Retinal pigment epithelial cell (primary cell): ENCODE measurements at regions not wholly inside any gene's neighbourhood (a gene's known extent, or its start where the extent isn't known, plus 50 kb on each side); places are given as distances from the start of the nearest gene placed in this dataset.

ENCODE experiments used
- DNase-seq: peaks from one replicate; pipeline ENCODE4 v3.0.0-alpha.2; 2010; ENCODE audit warnings: low read depth
- H3K4me3 ChIP-seq: 2 replicates; pipeline ENCODE4 v1.5.1; 2011; ENCODE audit warnings: mild to moderate bottlenecking, low read length, control low read depth, moderate library complexity
- TF ChIP-seq, protein P1 (sequence below): conservative IDR thresholded peaks from 2 replicates; pipeline ENCODE4 v1.5.1; 2011; ENCODE audit warnings: low read depth, low read length, control low read depth, inconsistent platforms

DNA sequence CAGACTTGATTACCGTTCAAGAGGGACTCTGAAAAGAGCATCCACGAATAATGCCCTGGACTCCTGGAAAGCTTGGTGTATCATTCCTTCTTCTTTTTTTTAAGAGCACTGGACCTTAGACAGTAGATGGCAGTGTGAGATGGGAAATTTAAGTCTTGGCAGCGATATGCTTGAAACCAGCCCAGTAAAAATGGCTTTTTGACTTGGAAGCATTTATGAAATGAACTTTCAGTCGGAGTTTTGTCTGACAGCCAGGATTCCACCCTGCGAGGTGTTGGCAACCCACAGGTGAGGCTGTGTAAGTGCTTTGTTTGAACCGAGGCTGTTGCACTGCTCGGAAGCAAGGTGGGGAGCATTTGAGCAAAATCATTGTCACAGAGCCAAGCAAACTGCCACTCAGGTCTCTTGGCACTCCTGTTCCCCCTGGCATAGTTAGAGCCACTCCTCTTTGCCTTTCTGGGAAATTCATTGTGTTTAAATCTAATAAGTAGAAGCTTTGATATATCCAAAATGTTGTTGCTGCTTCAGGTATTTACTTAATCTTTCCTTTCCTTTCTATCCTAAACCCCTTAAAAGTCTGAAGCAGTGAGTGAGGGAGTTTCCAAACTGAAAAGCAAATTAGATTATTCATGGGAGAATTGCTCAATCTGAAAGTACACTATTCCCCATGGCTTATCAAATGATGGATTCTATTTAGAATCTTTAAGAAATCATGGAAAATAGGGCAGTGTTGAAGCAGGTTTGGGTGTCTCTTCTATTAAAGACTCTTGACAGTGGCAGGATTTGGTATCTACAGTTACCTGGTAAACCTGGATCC lies 272.8 kb upstream of the SLC35B3 start:
- peak; percentile 37 for DNase-seq
- peak overlapping the region; percentile 31 for H3K4me3 ChIP-seq
- TF ChIP-seq, protein P1, sequence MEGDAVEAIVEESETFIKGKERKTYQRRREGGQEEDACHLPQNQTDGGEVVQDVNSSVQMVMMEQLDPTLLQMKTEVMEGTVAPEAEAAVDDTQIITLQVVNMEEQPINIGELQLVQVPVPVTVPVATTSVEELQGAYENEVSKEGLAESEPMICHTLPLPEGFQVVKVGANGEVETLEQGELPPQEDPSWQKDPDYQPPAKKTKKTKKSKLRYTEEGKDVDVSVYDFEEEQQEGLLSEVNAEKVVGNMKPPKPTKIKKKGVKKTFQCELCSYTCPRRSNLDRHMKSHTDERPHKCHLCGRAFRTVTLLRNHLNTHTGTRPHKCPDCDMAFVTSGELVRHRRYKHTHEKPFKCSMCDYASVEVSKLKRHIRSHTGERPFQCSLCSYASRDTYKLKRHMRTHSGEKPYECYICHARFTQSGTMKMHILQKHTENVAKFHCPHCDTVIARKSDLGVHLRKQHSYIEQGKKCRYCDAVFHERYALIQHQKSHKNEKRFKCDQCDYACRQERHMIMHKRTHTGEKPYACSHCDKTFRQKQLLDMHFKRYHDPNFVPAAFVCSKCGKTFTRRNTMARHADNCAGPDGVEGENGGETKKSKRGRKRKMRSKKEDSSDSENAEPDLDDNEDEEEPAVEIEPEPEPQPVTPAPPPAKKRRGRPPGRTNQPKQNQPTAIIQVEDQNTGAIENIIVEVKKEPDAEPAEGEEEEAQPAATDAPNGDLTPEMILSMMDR: peak; percentile 54

DNA sequence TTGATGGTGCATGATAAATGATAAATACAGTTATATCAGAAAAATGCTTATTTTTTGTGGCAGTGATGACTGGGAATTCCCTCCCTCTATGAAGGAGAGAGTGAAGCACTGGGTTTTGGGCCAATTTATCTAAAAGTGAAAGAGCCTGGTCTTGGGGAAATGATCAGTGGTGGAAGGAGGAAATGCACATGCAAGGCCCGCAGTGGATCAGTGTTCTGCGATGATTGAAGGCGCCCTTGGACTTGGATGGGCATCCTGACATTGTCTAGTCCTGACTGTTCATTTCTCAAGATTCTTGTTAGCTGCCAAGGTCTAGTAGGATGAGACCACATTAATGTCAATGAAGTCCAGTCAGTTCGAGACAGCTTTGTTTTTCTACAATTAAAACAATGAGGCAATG lies 272.0 kb upstream of the SLC35B3 start:
- TF ChIP-seq, protein P1: no peak
- no peak for DNase-seq
- H3K4me3 ChIP-seq: no peak overlapping the region

DNA sequence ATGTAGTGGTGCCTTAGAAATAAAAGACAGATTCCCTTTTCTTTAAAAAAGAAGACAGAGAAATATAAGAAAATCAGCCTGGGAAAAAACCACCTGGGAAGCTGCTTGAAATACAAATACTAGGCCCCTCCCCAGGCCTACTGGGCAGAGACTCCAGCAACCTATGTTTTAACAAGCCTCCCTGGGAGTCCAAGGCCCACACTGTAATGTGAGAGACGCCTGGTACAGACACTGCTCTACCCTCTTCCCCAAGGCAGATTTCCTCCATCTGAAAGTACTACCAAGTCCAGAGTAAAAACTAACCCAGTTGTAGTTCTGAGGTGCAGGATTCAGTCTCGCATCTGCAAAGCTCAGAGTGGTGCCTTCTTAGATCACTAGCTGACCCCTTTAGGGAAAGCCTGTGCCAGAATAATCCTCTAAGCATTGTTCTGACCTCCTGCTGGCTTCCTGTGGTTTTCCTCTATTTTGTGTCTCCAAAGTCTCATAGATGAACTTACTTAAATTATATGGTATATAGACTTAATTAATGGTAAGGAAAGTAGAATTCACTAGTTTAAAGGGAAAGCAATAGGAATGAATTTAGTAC lies 270.2 kb upstream of the SLC35B3 start:
- H3K4me3 ChIP-seq: no peak overlapping the region
- TF ChIP-seq, protein P1: no peak
- DNase-seq: no peak

DNA sequence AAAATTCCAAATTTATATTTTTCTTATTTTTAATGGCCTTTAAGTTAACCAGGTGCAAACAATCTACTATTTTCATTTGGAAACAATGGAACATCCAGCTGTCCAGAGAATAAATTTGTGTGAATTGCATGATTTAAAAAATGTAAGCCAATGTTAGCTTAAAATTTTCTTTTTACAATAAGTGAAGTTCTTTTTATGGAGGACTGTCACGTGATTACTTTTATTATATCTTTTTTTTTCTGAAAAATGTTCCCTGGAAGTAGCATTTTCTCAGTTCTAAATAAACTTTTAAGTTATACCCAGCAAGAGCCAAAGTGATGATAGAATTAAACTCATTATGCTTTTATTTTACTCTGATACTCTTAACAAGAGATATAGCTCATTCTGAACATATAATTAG lies 267.7 kb upstream of the SLC35B3 start:
- no peak for DNase-seq
- no peak overlapping the region for H3K4me3 ChIP-seq
- TF ChIP-seq, protein P1: no peak

DNA sequence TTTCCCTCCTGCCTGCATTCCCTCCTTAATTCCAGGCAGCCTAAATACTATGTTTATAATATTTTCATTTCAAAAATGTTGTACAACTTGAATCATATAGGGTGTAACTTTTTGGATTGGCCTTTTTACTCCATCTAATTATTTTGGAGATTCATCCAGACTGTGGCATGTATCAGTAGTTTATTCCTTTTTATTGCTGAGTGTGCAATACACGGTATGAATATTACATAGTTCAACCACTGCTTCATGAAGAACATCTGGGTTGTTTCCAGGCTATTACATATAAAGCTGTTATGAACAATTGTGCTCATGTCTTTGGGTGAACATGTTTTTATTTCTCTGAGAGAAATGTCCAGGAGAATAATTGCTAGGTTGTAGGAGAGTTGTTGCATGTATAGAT lies 253.5 kb upstream of the SLC35B3 start:
- no peak for DNase-seq
- TF ChIP-seq, protein P1: no peak
- no peak overlapping the region for H3K4me3 ChIP-seq

DNA sequence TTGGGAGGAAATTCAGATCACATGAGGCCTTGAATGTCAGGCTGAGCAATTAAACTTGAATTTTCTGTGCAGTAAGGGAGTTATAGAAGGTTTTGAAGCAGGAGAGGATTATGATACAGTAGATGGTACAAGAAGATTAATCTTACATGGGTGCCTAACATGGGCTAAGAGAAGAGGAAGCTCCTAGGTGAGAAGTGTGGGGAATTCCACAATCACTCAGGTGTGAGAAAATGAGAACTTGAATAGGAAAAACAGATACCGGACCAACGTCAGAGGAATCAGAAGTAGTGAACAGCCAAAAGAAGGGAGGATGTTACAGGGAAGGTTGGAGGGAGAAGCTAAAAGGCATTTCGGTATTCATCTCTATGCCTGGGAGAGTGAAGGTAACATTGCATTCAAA lies 250.7 kb upstream of the SLC35B3 start:
- no peak overlapping the region for H3K4me3 ChIP-seq
- no peak for DNase-seq
- TF ChIP-seq, protein P1: no peak

DNA sequence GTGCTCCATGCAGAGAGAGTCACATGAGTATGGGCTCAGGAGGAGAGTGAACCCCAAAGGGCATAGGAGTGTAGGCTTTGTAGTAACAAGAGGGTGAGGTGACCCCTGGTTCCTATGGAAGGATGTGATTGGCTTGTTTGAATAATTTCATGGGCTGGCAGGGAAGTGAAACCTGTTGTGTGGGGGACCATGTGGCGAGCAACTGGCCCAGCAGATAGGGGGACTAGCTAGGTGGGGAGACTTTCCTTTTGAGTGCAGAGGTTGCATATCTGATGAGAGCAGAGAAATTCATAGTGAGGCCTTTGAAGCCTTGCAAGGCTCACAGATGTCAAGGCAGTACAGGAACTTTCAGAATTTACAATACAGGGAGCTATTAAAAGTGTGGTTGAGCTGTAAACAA lies 247.9 kb upstream of the SLC35B3 start:
- TF ChIP-seq, protein P1: no peak
- no peak overlapping the region for H3K4me3 ChIP-seq
- no peak for DNase-seq
